Mesendoderm (in vitro differentiated cells): ENCODE measurements at regions not wholly inside any gene's neighbourhood (a gene's known extent, or its start where the extent isn't known, plus 50 kb on each side); places are given as distances from the start of the nearest gene placed in this dataset.

Source experiments
- DNase-seq: peaks from one replicate; pipeline ENCODE4 v3.0.0; 2013
- H2AK5ac ChIP-seq: 2 replicates; pipeline ENCODE4 v1.6.1; 2013; ENCODE audit warnings: low read length, inconsistent platforms
- H2BK120ac ChIP-seq: 2 replicates; pipeline ENCODE4 v1.6.1; 2013; ENCODE audit warnings: low read depth, mild to moderate bottlenecking, low read length, moderate library complexity, mixed read lengths
- H2BK15ac ChIP-seq: replicated peaks from 2 replicates; pipeline ENCODE4 v1.6.1; 2013; ENCODE audit warnings: low read depth, mild to moderate bottlenecking, moderate library complexity
- H2BK5ac ChIP-seq: 2 replicates; pipeline ENCODE4 v1.6.1; 2013; ENCODE audit warnings: low read length, inconsistent platforms
- H3K18ac ChIP-seq: 2 replicates; pipeline ENCODE4 v1.6.1; 2013; ENCODE audit warnings: mild to moderate bottlenecking, low read length, mixed read lengths
- H3K23ac ChIP-seq: one replicate; pipeline ENCODE4 v1.6.1; 2013; ENCODE audit warnings: low read length
- H3K27ac ChIP-seq: 2 replicates; pipeline ENCODE4 v1.5.1; 2013; ENCODE audit warnings: low read depth, mild to moderate bottlenecking, inconsistent platforms, low read length, moderate library complexity
- H3K27me3 ChIP-seq: 2 replicates; pipeline ENCODE4 v1.6.1; 2013; ENCODE audit warnings: low read length, control low read depth, mild to moderate bottlenecking, inconsistent platforms; ENCODE audit not compliant: insufficient read depth, poor library complexity
- H3K36me3 ChIP-seq: 2 replicates; pipeline ENCODE4 v1.6.1; 2013; ENCODE audit warnings: low read length, inconsistent platforms; ENCODE audit not compliant: control insufficient read depth, insufficient read depth
- H3K4ac ChIP-seq: one replicate; pipeline ENCODE4 v1.6.1; 2013; ENCODE audit warnings: low read depth, mild to moderate bottlenecking, low read length, moderate library complexity
- H3K4me1 ChIP-seq: 2 replicates; pipeline ENCODE4 v1.6.1; 2013; ENCODE audit warnings: low read depth, low read length, inconsistent platforms; ENCODE audit not compliant: control insufficient read depth
- H3K4me2 ChIP-seq: 2 replicates; pipeline ENCODE4 v1.6.1; 2013; ENCODE audit warnings: low read length
- H3K4me3 ChIP-seq: 2 replicates; pipeline ENCODE4 v1.5.1; 2013; ENCODE audit warnings: mild to moderate bottlenecking, low read length
- H3K56ac ChIP-seq: one replicate; pipeline ENCODE4 v1.6.1; 2013; ENCODE audit warnings: low read length
- H3K79me1 ChIP-seq: 2 replicates; pipeline ENCODE4 v1.6.1; 2013; ENCODE audit warnings: low read length, inconsistent platforms
- H3K79me2 ChIP-seq: 2 replicates; pipeline ENCODE4 v1.6.1; 2013; ENCODE audit warnings: mild to moderate bottlenecking, low read length; ENCODE audit not compliant: control insufficient read depth, insufficient read depth
- H3K9ac ChIP-seq: 2 replicates; pipeline ENCODE4 v1.6.1; 2013; ENCODE audit warnings: low read length, inconsistent platforms
- H4K5ac ChIP-seq: one replicate; pipeline ENCODE4 v1.6.1; 2013; ENCODE audit warnings: low read length
- H4K8ac ChIP-seq: one replicate; pipeline ENCODE4 v1.6.1; 2013; ENCODE audit warnings: low read depth, mild to moderate bottlenecking, control low read depth, low read length, moderate library complexity
- WGBS: extraction: QIAGEN DNeasy Blood & Tissue Kit; methylation state at CpG from one replicate; pipeline ENCODE4 v1.1.7; 2013; ENCODE audit warnings: low lambda C conversion rate, missing lambda C conversion rate; ENCODE audit not compliant: insufficient coverage; ENCODE audit errors: extremely low coverage; 5-methylcytosine and 5-hydroxymethylcytosine counted together

- no peaks in the 10 kb centered on the region for H3K36me3 ChIP-seq
- WGBS: no CpG with 5 or more reads among the region's 5 CpGs
- no peak overlapping the region for H4K8ac ChIP-seq
- no peak overlapping the region for H3K27ac ChIP-seq
- H2AK5ac ChIP-seq: no peak overlapping the region
- H3K79me1 ChIP-seq: no peaks in the 10 kb centered on the region
- H3K23ac ChIP-seq: no peak overlapping the region
- H3K56ac ChIP-seq: no peak overlapping the region
- H3K4me1 ChIP-seq: no peaks in the 10 kb centered on the region
- H2BK15ac ChIP-seq: no peak overlapping the region
- no peak overlapping the region for H4K5ac ChIP-seq
- DNase-seq: no peak
- H3K4ac ChIP-seq: no peak overlapping the region
- H3K18ac ChIP-seq: no peak overlapping the region
- H2BK120ac ChIP-seq: no peak overlapping the region
- no peak overlapping the region for H3K4me3 ChIP-seq
- H3K9ac ChIP-seq: no peak overlapping the region
- H3K4me2 ChIP-seq: no peak overlapping the region
- H3K27me3 ChIP-seq: no peaks in the 10 kb centered on the region
- no peaks in the 10 kb centered on the region for H3K79me2 ChIP-seq
- no peak overlapping the region for H2BK5ac ChIP-seq
Observed at GRCh38 chr1:88272216-88272615, 411.9 kb upstream of the PKN2 start.

DNA sequence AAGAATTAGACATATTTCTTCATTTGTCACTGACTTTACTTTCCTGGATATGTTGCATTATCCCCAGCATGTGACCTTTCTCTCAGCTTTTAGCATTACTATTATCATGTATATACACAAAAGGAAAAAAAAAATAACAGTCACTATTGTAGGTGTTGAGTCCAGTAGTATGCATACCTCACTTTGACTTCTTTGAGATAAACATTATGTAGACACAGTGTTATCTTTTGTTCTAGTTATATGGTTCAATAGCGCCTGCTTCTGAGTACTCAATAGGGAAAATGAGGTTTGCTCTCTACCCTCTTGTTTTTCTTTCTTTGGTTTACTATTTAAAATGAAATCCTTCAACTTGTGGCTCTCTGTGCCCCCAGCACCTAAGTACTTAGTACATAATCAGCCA, 409.6 kb upstream of the PKN2 start:
- Histone ChIP-seq H3K56ac (no peak overlapping the region), H3K79me2 (no peaks in the 10 kb centered on the region)
- no CpG with 5 or more reads among the region's 1 CpG for WGBS

GRCh38 chr1:88275259-88275862, 408.7 kb upstream of the PKN2 start:
- H3K18ac ChIP-seq: no peak overlapping the region
- no peak overlapping the region for H3K23ac ChIP-seq
- H2BK120ac ChIP-seq: no peak overlapping the region
- no peak overlapping the region for H3K4me3 ChIP-seq
- no peak overlapping the region for H2AK5ac ChIP-seq
- H2BK5ac ChIP-seq: no peak overlapping the region
- H4K8ac ChIP-seq: no peak overlapping the region
- H4K5ac ChIP-seq: no peak overlapping the region
- no peak overlapping the region for H3K56ac ChIP-seq
- DNase-seq: no peak
- H3K79me2 ChIP-seq: no peaks in the 10 kb centered on the region
- no peak overlapping the region for H3K4me2 ChIP-seq
- no peaks in the 10 kb centered on the region for H3K79me1 ChIP-seq
- no peaks in the 10 kb centered on the region for H3K27me3 ChIP-seq
- H3K4me1 ChIP-seq: no peaks in the 10 kb centered on the region
- no peak overlapping the region for H3K4ac ChIP-seq
- H3K36me3 ChIP-seq: no peaks in the 10 kb centered on the region
- no CpG with 5 or more reads among the region's 3 CpGs for WGBS
- no peak overlapping the region for H2BK15ac ChIP-seq
- no peak overlapping the region for H3K27ac ChIP-seq
- no peak overlapping the region for H3K9ac ChIP-seq

More for the DNA sequence above, 409.6 kb upstream of the PKN2 start:
- no peaks in the 10 kb centered on the region for H3K36me3 ChIP-seq
- H3K27me3 ChIP-seq: no peaks in the 10 kb centered on the region
- no peak overlapping the region for H3K4me3 ChIP-seq
- no peaks in the 10 kb centered on the region for H3K79me1 ChIP-seq
- H3K4me1 ChIP-seq: no peaks in the 10 kb centered on the region
- H3K4me2 ChIP-seq: no peak overlapping the region
- no peak overlapping the region for H2BK120ac ChIP-seq
- H3K18ac ChIP-seq: no peak overlapping the region
- H4K8ac ChIP-seq: no peak overlapping the region
- H3K27ac ChIP-seq: no peak overlapping the region
- no peak for DNase-seq
- H3K23ac ChIP-seq: no peak overlapping the region
- no peak overlapping the region for H3K9ac ChIP-seq
- no peak overlapping the region for H4K5ac ChIP-seq
- H2BK5ac ChIP-seq: no peak overlapping the region
- no peak overlapping the region for H2BK15ac ChIP-seq
- H2AK5ac ChIP-seq: no peak overlapping the region
- H3K4ac ChIP-seq: no peak overlapping the region

DNA sequence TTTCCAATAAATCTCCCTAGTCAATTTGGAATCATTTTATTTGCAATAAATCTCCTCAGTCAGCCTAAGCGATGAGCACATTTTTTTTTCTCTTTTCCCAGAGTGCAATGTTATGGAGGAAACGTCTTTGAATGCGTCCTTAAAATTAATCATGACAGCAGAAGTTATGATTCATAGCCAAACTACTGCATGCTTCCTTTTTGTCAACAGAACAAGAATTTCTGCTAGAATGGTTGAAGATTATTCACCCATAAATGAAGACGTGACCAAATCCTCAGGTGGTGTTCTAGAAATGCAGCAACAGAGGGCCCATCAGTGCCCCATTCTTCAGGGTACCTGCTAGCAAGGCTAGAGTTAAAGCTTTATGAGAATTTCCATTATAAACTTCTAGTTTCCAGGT, 407.9 kb upstream of the PKN2 start:
- H3K27ac ChIP-seq: no peak overlapping the region
- DNase-seq: no peak

GRCh38 chr1:88284066-88284465, 400.0 kb upstream of the PKN2 start:
- WGBS: no CpG with 5 or more reads among the region's 2 CpGs
- no peak overlapping the region for H2BK120ac ChIP-seq
- H3K56ac ChIP-seq: no peak overlapping the region
- no peaks in the 10 kb centered on the region for H3K27me3 ChIP-seq
- H3K18ac ChIP-seq: no peak overlapping the region
- H2BK15ac ChIP-seq: no peak overlapping the region
- no peak overlapping the region for H4K5ac ChIP-seq
- H3K27ac ChIP-seq: no peak overlapping the region
- no peak overlapping the region for H3K4me2 ChIP-seq
- no peak overlapping the region for H2AK5ac ChIP-seq
- H3K79me2 ChIP-seq: no peaks in the 10 kb centered on the region
- no peaks in the 10 kb centered on the region for H3K36me3 ChIP-seq
- no peak overlapping the region for H2BK5ac ChIP-seq
- H4K8ac ChIP-seq: no peak overlapping the region
- H3K79me1 ChIP-seq: no peaks in the 10 kb centered on the region
- no peaks in the 10 kb centered on the region for H3K4me1 ChIP-seq
- no peak for DNase-seq
- H3K9ac ChIP-seq: no peak overlapping the region
- H3K4me3 ChIP-seq: no peak overlapping the region
- no peak overlapping the region for H3K23ac ChIP-seq
- no peak overlapping the region for H3K4ac ChIP-seq

More for the DNA sequence above, 407.9 kb upstream of the PKN2 start:
- H3K4me2 ChIP-seq: no peak overlapping the region
- no peak overlapping the region for H3K18ac ChIP-seq
- no peaks in the 10 kb centered on the region for H3K27me3 ChIP-seq
- no peak overlapping the region for H3K4me3 ChIP-seq
- no peak overlapping the region for H2BK120ac ChIP-seq
- WGBS: no CpG with 5 or more reads among the region's 4 CpGs
- no peaks in the 10 kb centered on the region for H3K4me1 ChIP-seq
- H3K79me2 ChIP-seq: no peaks in the 10 kb centered on the region
- H3K23ac ChIP-seq: no peak overlapping the region
- H2AK5ac ChIP-seq: no peak overlapping the region
- no peak overlapping the region for H3K9ac ChIP-seq
- H4K8ac ChIP-seq: no peak overlapping the region
- H3K79me1 ChIP-seq: no peaks in the 10 kb centered on the region
- no peak overlapping the region for H2BK5ac ChIP-seq
- H3K4ac ChIP-seq: no peak overlapping the region
- no peak overlapping the region for H2BK15ac ChIP-seq
- no peaks in the 10 kb centered on the region for H3K36me3 ChIP-seq
- no peak overlapping the region for H4K5ac ChIP-seq
- no peak overlapping the region for H3K56ac ChIP-seq

DNA sequence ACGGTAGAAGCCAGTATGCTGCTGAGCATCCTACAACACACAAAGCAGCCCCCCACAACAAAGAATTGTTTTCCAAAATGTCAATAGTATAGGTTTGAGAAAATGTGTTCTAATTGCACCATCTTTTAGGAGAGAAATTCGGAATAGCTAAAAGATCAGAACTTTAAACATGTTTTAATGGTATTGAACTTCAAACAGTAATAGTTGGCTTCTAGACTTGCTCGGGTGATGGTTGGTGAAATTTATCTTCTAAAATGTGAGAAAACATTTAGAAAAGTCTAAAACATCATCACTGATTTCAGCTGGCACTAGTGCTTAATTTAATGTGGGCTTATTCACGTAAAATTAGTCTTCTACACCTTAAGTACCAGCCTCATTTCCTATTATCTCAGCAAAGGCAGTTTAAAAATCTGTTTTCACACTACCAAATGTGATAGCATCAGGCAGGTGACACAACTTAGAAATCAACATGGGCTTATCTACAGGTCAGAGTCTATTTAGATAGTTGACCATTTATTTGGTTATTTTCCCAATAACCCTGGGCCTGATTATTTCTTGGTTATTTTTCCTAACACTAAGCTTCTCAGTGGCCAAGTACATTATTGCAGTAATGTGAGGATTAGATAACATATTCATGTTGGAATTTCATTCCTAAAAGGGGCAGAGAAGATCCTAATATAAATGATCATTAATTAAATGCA, 399.3 kb upstream of the PKN2 start:
- no peak overlapping the region for H3K4ac ChIP-seq
- no peaks in the 10 kb centered on the region for H3K79me2 ChIP-seq
- H3K4me3 ChIP-seq: no peak overlapping the region
- no CpG with 5 or more reads among the region's 4 CpGs for WGBS
- no peak overlapping the region for H3K18ac ChIP-seq
- H4K5ac ChIP-seq: no peak overlapping the region
- no peak overlapping the region for H2BK5ac ChIP-seq
- H3K4me2 ChIP-seq: no peak overlapping the region
- H3K27ac ChIP-seq: no peak overlapping the region
- no peak for DNase-seq
- no peak overlapping the region for H2BK120ac ChIP-seq
- no peak overlapping the region for H4K8ac ChIP-seq
- no peaks in the 10 kb centered on the region for H3K4me1 ChIP-seq
- H3K56ac ChIP-seq: no peak overlapping the region
- no peaks in the 10 kb centered on the region for H3K36me3 ChIP-seq
- H3K23ac ChIP-seq: no peak overlapping the region
- no peak overlapping the region for H3K9ac ChIP-seq
- H2AK5ac ChIP-seq: no peak overlapping the region
- H3K79me1 ChIP-seq: no peaks in the 10 kb centered on the region
- no peaks in the 10 kb centered on the region for H3K27me3 ChIP-seq
- no peak overlapping the region for H2BK15ac ChIP-seq
